ENCODE measurements at regions not wholly inside any gene's neighbourhood (a gene's known extent, or its start where the extent isn't known, plus 50 kb on each side); places are given as distances from the start of the nearest gene placed in this dataset.

DNA sequence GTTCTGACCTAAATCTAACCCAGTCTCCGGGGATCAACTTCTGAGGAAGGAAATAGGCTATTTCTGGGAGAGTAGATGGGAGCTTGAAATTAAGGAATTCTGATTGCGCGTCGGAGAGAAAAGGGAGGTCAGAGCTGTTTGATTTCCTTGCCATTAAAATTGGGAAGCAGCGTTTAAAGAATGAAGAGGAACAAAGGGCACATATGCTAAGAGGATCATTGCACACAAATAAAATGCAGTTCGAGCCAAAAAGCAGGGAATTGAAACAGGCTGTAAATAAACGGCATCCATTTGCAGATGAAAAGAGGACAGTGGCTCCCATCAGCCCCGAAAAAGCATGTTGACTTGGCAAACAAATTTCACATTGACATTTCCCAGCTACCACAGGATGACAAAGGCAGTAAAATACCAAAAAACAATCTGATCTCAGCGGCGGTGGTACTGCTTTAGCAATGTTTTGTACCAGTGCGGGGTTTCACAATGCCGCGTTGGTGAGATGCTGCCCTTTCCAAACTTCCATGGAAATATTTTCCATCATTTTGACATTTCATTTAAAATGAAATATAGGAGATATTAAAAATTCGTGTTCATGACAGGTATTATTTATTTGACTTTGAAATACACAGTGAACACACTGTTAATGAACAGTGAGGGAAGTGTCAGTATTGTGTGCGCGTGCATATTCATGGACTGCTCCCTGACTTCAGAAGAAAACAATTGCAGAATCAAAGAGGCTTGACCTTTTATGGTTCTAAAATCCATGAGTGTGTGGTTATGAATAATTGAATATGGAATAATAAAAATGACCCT is 108.8 kb downstream of the SQOR start:
- Mint-ChIP-seq H3K4me3 (no peak overlapping the region), H3K4me1 (ENCODE audit: low read depth) (no peaks in the 10 kb centered on the region), H3K27ac (no peak overlapping the region), H3K27me3 (peaks cover 8% of the 10 kb centered on the region), H3K9me3 (ENCODE audit: low read depth) (no peaks in the 10 kb centered on the region), H3K36me3 (no peaks in the 10 kb centered on the region)

DNA sequence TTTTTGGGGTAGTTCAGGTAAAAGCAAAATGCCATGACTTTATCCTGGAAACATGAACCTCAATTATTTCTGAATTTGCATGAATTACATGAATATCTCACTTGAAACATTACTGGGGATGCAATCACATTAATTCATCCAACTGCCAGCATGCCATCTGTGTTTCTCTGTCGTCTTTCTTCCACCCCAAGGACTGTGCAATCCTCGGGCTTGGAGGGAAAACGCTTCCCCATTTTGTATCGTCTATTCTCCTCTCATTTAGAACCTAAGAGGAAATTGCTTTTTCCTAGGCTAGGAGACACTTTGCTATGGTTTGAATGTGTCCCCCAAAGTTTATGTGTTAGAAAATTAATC is 109.4 kb downstream of the SQOR start:
- Mint-ChIP-seq H3K4me1 (ENCODE audit: low read depth) (no peaks in the 10 kb centered on the region), H3K27me3 (peaks cover 8% of the 10 kb centered on the region), H3K27ac (no peak overlapping the region), H3K9me3 (ENCODE audit: low read depth) (no peaks in the 10 kb centered on the region), H3K4me3 (no peak overlapping the region), H3K36me3 (no peaks in the 10 kb centered on the region)

DNA sequence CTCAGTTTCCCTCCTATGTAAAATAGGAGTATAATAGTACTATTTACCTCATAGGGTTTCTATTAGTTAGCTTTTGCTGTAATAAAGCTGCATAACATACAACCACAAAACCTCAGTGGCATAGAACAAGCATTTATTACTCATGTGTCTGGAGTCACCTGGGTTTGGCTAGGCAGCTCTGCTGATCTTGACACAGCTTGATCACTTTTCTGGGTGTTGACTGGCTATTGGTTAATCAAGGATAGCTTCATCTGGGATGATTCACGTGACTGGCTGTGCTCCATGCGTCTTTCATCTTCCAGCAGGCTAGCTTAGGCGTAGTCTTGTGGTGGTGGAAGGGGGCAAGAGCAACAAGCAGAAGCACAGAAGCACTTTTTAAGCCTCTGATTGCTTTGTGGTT is 112.6 kb downstream of the SQOR start:
- no peaks in the 10 kb centered on the region for H3K4me1 Mint-ChIP-seq (ENCODE audit: low read depth)
- peaks cover 8% of the 10 kb centered on the region for H3K27me3 Mint-ChIP-seq
- no peak overlapping the region for H3K27ac Mint-ChIP-seq
- H3K4me3 Mint-ChIP-seq = no peak overlapping the region
- H3K36me3 Mint-ChIP-seq = no peaks in the 10 kb centered on the region
- no peaks in the 10 kb centered on the region for H3K9me3 Mint-ChIP-seq (ENCODE audit: low read depth)

DNA sequence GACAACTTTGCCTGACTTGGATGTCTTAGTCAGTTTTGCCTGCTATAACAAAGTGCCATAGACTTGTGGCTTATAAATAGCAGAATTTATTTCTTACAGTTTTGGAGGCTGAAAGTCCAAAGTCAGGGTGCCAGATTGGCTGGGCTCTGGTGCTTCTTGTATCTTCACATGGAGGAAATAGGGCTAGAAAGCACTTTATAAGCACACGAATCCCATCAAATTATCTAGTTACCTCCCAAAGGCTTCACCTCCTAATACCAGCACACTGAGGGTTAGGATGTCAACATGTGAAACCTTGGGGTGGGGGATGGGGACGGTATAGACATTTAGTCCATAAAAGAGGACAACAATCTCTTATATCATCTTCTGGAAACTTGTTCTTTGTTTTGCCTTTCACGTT is 116.8 kb downstream of the SQOR start:
- H3K27ac Mint-ChIP-seq = no peak overlapping the region
- H3K4me3 Mint-ChIP-seq = no peak overlapping the region
- H3K36me3 Mint-ChIP-seq = no peaks in the 10 kb centered on the region
- H3K4me1 Mint-ChIP-seq (ENCODE audit: low read depth) = no peaks in the 10 kb centered on the region
- peaks cover 10% of the 10 kb centered on the region for H3K27me3 Mint-ChIP-seq
- no peaks in the 10 kb centered on the region for H3K9me3 Mint-ChIP-seq (ENCODE audit: low read depth)

DNA sequence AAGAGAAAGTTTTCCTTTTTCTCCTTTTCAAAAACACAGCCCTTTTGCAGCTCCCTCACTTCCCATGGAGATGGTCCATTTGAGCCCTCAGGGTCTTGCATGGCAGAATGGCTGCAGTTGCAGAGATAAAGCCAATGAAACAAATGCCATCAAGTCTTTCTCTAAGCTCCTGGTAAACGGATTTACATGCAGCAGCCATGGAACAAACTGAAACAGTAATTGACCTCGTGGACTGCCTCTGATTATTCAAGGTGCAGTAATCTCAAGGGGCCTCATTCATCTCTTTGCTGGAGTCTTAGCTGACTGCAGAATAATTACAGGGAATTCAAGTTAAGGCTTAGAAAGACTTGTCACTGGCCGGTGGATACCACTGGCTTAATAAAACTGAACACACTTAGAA is 125.1 kb downstream of the SQOR start:
- no peaks in the 10 kb centered on the region for H3K4me1 Mint-ChIP-seq (ENCODE audit: low read depth)
- H3K9me3 Mint-ChIP-seq (ENCODE audit: low read depth) = no peaks in the 10 kb centered on the region
- peaks cover 40% of the 10 kb centered on the region for H3K27me3 Mint-ChIP-seq
- no peak overlapping the region for H3K27ac Mint-ChIP-seq
- no peak overlapping the region for H3K4me3 Mint-ChIP-seq
- no peaks in the 10 kb centered on the region for H3K36me3 Mint-ChIP-seq

DNA sequence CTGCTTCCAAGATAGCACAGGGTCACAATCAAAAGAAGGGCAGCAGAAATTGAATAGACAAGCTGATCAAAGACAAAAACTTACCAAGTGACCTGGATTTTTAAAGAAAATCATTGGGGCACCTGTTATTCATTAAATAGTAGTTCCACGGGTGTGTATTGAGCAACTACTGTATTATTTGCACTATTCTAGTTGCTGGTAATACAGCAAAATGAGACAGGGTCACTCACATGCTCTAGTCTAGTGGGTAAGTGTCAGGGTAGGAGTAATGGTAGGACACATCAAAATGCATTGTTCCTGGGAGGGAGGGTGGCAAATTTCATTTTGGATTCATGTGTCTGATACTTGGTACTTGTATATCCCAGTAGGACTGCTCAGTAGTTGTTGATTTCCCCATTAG is 127.9 kb downstream of the SQOR start:
- H3K27ac Mint-ChIP-seq = no peak overlapping the region
- no peak overlapping the region for H3K4me3 Mint-ChIP-seq
- peaks cover 36% of the 10 kb centered on the region for H3K27me3 Mint-ChIP-seq
- H3K9me3 Mint-ChIP-seq (ENCODE audit: low read depth) = no peaks in the 10 kb centered on the region
- no peaks in the 10 kb centered on the region for H3K36me3 Mint-ChIP-seq
- H3K4me1 Mint-ChIP-seq (ENCODE audit: low read depth) = no peaks in the 10 kb centered on the region

DNA sequence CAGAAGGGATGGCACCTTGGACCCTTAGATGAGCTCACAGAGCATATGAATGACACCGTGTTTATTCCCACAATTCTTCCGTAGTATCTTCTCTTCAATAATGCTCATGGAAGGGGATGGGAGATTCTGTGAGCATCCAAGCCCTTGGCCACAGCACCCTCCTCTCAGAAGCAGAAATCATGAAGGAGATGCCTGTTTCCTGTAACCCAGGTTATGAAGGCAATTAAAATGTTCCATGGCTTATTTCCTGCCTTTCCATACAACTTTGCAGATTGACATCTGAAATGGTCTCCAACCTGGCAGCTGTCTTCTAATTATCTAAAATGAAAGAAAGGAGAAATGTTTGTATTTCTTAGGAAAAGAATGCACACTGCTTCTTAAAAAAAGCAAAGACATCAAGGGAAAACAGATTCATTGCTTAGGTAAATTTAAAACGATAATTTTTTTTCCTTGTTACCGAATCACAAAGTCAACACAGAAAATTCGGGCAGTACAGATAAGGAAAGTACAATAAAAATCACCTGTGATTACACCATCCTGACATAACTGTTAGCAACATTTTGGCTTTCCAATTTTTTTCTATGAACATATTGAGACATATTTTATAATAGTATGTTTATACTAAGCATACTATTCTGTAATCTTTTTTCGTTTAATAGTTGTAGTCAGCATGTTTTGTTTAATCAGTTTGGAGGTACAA is 128.5 kb downstream of the SQOR start:
- H3K9me3 Mint-ChIP-seq (ENCODE audit: low read depth) = no peaks in the 10 kb centered on the region
- H3K4me3 Mint-ChIP-seq = no peak overlapping the region
- peaks cover 36% of the 10 kb centered on the region for H3K27me3 Mint-ChIP-seq
- H3K36me3 Mint-ChIP-seq = no peaks in the 10 kb centered on the region
- no peak overlapping the region for H3K27ac Mint-ChIP-seq
- no peaks in the 10 kb centered on the region for H3K4me1 Mint-ChIP-seq (ENCODE audit: low read depth)

DNA sequence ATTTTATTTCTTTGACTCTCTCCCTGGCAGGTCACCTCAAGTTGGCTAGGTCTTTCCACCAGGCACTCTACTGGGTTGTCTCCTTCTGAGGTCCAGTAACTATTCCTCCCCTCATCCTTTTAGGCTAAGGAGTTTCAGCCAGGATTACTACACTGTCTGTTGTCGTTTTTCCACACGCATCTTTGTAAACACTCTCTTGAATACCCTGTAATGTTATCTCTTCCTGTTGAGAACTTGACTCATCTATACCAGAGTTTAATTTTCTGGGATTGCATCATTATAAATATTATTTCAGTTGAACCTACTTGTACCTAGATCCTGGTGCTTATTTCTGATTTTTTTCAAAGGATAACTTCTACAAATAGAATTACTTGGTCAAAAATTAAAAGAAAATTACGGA is 138.3 kb downstream of the SQOR start:
- no peak overlapping the region for H3K27ac Mint-ChIP-seq
- no peaks in the 10 kb centered on the region for H3K4me1 Mint-ChIP-seq (ENCODE audit: low read depth)
- no peak overlapping the region for H3K4me3 Mint-ChIP-seq
- H3K27me3 Mint-ChIP-seq = peaks cover 6% of the 10 kb centered on the region
- no peaks in the 10 kb centered on the region for H3K9me3 Mint-ChIP-seq (ENCODE audit: low read depth)
- H3K36me3 Mint-ChIP-seq = no peaks in the 10 kb centered on the region

DNA sequence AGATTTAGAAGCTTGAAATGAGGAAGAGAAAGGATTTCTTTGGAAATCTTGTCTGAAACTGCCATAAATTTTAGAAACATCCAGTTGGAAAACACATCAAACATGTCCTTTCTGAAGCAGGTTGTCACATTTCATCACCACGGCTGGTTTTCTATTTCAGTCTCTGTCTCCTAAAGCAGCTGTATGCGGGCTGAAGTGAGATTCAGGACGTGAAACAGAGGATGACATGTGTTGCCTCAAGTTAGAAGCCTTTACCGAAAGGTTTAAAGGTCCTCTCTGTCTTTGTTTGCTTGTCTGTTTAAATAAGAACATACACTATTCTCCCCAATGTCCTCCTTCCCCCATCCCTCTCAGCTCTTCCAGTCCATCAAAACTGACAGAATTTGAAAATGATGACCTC is 141.9 kb downstream of the SQOR start:
- Mint-ChIP-seq H3K9me3 (ENCODE audit: low read depth) (no peaks in the 10 kb centered on the region), H3K27me3 (peaks cover 8% of the 10 kb centered on the region), H3K4me3 (no peak overlapping the region), H3K36me3 (no peaks in the 10 kb centered on the region), H3K27ac (no peak overlapping the region), H3K4me1 (ENCODE audit: low read depth) (no peaks in the 10 kb centered on the region)

DNA sequence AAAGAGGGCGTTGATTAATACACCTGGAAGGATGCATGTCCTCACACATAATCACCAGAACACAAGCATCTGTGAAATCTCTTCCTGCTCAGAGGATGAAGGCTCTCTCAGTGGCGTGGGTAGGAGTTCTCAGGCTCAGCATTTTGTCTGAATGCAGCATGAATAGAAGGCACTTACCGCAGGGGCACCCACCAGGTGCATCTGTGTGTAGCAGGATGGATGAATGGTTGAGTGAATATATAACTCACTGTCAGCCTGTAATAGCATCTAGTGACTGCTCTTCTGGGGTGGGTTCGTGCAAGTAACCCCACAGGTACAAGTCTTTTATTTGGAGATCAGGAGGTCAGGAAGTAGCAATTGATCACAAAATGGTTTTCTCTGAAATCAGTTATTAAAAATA is 143.0 kb downstream of the SQOR start:
- Mint-ChIP-seq H3K27ac (no peak overlapping the region), H3K4me1 (ENCODE audit: low read depth) (no peaks in the 10 kb centered on the region), H3K4me3 (no peak overlapping the region), H3K36me3 (no peaks in the 10 kb centered on the region), H3K27me3 (peaks cover 7% of the 10 kb centered on the region), H3K9me3 (ENCODE audit: low read depth) (no peaks in the 10 kb centered on the region)

DNA sequence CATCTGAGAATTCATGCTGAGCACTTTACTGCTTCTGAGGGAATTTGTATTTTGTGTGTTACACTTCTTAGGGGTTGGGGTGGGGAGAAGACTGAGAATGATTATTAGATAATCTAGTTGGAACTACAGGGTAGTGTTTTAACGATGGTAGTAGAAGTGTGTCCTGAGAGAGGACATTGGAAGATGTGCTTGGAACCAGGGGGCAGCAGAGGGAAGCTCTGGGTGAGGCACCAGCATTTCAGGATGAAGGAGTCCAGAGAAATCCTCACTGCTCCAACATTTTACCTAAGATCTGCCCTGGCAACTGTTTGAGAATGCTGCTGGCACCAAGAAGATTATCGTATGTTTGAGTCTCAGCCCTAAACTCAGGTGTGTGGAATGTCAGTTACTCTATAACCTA is 145.5 kb downstream of the SQOR start:
- H3K27ac Mint-ChIP-seq = no peak overlapping the region
- no peaks in the 10 kb centered on the region for H3K36me3 Mint-ChIP-seq
- H3K27me3 Mint-ChIP-seq = peaks cover 6% of the 10 kb centered on the region
- H3K9me3 Mint-ChIP-seq (ENCODE audit: low read depth) = no peaks in the 10 kb centered on the region
- no peaks in the 10 kb centered on the region for H3K4me1 Mint-ChIP-seq (ENCODE audit: low read depth)
- H3K4me3 Mint-ChIP-seq = no peak overlapping the region

DNA sequence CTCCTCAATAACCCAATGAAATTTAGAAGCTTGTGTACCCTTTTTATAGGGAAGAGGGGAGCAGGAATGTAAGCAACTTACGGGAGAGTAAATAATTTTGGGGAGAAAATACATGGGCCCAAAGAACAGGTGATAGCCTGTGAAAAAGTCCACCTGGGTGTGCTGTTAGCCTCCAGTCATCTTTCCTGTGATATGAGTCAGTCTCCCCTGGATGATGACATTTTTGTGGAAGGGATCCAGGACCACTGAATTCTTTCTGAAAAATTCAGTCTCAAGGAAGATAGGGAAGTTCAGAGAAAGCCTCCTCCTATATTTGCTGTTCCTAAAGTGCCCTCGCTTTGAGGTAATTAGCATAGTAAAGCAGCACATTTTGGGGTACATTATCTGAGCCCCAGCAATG is 149.8 kb downstream of the SQOR start:
- no peaks in the 10 kb centered on the region for H3K9me3 Mint-ChIP-seq (ENCODE audit: low read depth)
- H3K36me3 Mint-ChIP-seq = no peaks in the 10 kb centered on the region
- no peak overlapping the region for H3K27ac Mint-ChIP-seq
- no peak overlapping the region for H3K4me3 Mint-ChIP-seq
- H3K27me3 Mint-ChIP-seq = peaks cover 5% of the 10 kb centered on the region
- H3K4me1 Mint-ChIP-seq (ENCODE audit: low read depth) = no peaks in the 10 kb centered on the region

DNA sequence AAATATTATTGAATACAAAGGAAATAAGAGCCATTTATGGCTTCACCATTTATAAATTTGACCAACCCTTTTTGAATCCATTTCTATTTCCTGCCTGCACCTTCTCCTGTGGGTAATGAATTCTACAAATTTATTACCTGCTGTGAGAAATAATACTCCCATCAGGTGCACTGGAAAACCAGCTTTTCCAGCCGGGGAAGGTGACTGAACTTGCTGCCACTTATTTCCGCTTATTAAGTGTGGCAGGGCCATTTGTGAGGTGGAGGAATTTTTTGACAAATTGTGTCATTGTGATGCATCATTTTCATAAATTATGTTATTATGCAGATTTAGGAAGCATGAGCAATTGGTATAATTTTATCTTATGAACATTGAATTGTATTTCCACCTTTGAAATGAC is 151.1 kb downstream of the SQOR start:
- no peaks in the 10 kb centered on the region for H3K4me1 Mint-ChIP-seq (ENCODE audit: low read depth)
- peaks cover 4% of the 10 kb centered on the region for H3K27me3 Mint-ChIP-seq
- no peak overlapping the region for H3K4me3 Mint-ChIP-seq
- no peak overlapping the region for H3K27ac Mint-ChIP-seq
- no peaks in the 10 kb centered on the region for H3K36me3 Mint-ChIP-seq
- no peaks in the 10 kb centered on the region for H3K9me3 Mint-ChIP-seq (ENCODE audit: low read depth)

DNA sequence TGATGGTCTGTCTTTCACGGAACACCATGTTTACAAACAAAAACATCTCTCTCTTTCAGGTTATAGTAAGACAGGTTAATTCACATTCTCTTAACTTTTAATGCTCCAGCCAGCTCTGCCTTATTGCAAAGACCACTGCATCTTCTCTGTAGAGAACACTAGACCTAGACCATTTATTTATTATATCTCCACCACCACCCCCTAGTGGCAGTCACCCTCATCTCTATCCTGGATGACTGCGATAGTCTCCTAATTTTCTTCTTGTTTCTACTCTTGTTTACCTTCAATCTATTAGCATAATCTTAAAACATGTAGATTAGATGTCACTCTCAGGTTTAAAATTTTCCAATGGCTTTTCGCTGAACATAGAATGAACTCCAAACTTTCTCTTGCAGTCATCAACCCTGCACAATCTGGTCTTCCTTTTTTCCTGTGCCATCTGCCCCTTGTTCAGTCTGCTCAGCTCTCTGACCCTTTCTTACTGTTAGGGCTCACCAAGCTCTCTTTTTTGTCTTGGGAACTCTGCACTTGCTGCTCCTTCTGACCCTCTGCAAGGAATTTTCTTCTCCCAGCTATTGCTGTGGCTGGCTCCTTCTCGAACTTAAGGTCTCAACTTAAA is 155.6 kb downstream of the SQOR start:
- H3K27me3 Mint-ChIP-seq = peaks cover 11% of the 10 kb centered on the region
- H3K36me3 Mint-ChIP-seq = no peaks in the 10 kb centered on the region
- H3K27ac Mint-ChIP-seq = no peak overlapping the region
- H3K9me3 Mint-ChIP-seq (ENCODE audit: low read depth) = no peaks in the 10 kb centered on the region
- H3K4me3 Mint-ChIP-seq = no peak overlapping the region
- H3K4me1 Mint-ChIP-seq (ENCODE audit: low read depth) = no peaks in the 10 kb centered on the region

DNA sequence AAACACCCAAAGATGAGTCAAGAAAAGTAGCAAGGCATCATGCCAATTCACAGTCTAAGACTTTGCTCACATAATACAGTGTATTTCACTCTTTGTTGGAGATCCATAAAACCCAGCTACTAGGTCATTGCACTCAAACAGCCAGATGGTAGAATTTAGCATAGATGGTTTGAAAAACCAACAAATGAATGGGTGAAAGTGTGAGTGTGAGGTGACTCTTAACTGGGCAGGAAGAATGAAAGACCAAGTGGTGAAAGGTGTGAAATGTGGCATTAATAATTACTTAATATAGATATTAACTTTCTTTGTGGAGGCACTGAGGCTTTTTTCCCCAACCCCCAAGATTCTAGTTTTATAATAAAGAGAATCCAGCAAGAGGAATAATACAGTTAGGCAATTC is 159.5 kb downstream of the SQOR start:
- Mint-ChIP-seq H3K9me3 (ENCODE audit: low read depth) (no peaks in the 10 kb centered on the region), H3K4me1 (ENCODE audit: low read depth) (no peaks in the 10 kb centered on the region), H3K4me3 (no peak overlapping the region), H3K27me3 (peaks cover 10% of the 10 kb centered on the region), H3K36me3 (no peaks in the 10 kb centered on the region), H3K27ac (no peak overlapping the region)

Data from activated naive CD8-positive, alpha-beta T cell (primary cell).